Neural progenitor cell (in vitro differentiated cells): ENCODE measurements at regions not wholly inside any gene's neighbourhood (a gene's known extent, or its start where the extent isn't known, plus 50 kb on each side); places are given as distances from the start of the nearest gene placed in this dataset.

Experiments used
- CTCF ChIP-seq: fragments of 200-600 bp; sonication (generic); IDR thresholded peaks from 2 replicates; pipeline ENCODE4 v1.5.1; 2017; ENCODE audit warnings: antibody characterized with exemption, mild to moderate bottlenecking
- EZH2 ChIP-seq: fragments of 200-600 bp; sonication (generic); IDR thresholded peaks from 2 replicates; pipeline ENCODE4 v1.6.1; 2017; ENCODE audit warnings: antibody characterized with exemption, mild to moderate bottlenecking, moderate library complexity

DNA sequence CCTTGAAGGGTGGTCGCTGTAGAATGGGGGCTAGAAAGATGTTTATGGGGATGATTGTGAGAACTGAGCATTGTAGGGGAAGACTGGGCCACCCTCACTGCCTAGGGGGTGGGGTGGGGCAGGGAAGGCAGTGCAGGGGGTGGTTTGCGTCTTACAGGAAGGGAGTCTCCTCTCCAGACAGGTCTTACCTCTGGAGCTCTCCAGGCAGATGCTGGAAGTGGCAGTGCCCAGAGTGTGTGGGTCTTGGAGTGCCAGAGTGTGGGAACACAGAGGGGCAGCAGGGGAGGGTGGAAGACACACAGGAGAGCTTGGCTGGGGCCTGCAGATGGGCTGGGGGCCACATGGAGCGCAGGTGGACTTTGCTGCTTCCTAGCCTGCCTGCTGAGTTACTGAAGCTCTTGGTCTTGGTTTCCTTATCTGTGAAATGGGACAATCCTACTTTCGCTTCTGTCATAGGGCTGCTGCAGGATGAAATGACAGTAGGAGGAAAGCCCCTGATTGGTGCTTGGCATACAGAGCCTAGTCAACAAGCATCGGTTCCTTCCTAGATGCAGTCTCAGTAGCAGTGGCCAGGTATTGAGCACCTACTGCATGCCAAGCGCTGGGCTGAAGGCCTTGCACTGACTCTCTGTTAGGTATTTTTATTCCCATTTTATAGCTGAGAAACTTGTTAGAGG, 118.3 kb downstream of the SLC25A47 start:
- TF ChIP-seq EZH2: no peak
- TF ChIP-seq CTCF: no peak
